HS-5 (cell line): ENCODE measurements at regions not wholly inside any gene's neighbourhood (a gene's known extent, or its start where the extent isn't known, plus 50 kb on each side); places are given as distances from the start of the nearest gene placed in this dataset.
"Not testable (repeated sequence)": the region's sequence is repeated elsewhere in the genome, so short reads cannot be mapped to it uniquely, and the experiment has no call there.

Experiments used
- DNase-seq: peaks from one replicate; pipeline ENCODE4 v3.0.0-alpha.2; 2012; ENCODE audit warnings: low read depth

DNA sequence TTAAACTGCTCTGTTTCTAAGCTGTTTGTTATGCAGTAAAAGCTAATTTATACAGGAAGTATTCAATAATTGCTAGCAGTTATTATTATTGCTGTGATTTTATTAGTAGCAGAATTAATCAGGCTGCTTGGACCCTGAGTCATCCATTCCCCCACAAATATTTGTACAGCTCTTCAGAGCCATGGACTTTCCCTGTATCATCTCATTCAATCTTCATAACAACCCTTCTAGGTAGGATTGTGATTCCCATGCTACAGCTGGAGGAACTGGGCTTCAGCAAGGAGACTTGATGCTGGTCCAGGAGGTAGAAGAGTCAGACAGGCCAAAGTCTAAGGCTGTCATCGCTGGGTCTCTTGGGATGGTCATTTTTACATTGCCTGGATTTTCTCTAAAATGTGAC, 208.3 kb downstream of the C16orf95 start:
- DNase-seq, result no peak

DNA sequence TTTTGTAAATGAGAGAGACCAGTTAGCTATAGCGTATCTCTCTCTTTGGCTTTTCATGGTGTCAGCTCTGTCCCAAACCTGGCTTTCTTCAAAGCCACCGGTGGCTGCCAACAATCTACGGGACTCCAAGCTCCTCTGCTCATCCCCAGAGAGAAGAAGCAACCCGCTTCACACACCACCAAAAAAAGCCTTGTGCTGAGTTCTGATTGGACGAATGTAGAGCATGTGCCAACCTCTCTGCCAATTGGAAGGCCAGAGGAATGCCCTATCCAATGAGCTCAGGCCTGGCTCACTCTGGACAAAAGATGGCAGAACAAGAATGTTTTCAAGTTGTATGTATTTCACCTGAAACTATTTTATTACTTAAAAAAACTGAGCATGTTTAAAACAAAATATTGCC, 202.4 kb downstream of the C16orf95 start:
- DNase-seq, result no peak

DNA sequence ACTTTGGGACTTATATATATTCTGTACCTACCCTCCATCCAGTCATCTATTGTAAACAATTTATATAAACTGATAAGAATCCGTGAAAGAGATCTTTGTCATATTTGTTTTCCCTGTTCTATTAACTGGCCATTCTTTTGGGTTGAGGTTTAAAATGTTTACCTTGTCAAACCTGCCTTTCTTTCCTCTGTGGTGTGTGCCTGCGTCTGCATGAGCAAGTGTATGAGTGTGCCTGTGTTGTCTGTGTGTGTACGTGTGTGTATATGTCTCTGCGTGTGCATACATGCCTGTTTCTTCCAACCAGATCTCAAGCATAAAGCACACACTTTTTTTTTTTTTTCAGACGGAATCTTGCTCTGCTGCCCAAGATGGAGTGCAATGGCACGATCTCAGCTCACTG, 201.5 kb downstream of the C16orf95 start:
- DNase-seq, result no peak

DNA sequence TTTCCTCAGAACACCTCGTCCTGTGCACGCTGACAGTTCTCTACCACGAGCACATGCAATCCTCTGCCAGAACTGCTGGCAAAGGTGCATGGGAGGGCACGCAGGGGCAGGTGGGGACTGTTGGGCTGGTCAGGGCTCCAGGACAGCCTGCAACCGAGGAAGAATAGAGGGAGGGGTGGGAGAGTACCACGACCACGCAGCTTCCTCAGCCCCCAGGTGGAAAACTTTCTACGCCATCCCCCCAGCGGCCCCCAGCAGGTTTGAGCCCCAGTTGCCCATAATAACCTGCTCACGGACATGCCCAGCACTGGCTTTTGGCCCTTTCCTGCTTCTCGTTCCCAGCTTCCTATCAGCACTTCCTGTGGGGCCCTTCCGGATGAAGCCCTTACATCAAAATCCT, 199.3 kb downstream of the C16orf95 start:
- no peak for DNase-seq

DNA sequence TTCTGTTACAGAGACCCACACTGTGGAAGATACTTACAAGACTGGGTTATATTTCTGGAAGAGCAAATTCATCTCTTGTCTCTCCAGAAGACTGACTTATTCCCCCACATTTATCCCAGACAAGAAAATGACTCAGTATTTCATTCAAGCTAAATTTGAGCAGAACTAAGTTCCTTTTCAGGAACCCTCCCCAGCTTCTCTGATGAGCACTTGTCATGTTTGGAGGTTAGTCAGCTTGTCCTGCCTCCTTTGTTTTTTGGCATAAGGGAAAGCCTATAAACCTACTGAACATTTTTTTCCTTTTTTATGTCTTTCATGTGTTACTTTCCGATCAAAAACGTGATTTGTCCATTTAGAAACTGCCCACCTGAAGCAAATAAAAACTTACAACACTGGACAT, 198.0 kb downstream of the C16orf95 start:
- no peak for DNase-seq

DNA sequence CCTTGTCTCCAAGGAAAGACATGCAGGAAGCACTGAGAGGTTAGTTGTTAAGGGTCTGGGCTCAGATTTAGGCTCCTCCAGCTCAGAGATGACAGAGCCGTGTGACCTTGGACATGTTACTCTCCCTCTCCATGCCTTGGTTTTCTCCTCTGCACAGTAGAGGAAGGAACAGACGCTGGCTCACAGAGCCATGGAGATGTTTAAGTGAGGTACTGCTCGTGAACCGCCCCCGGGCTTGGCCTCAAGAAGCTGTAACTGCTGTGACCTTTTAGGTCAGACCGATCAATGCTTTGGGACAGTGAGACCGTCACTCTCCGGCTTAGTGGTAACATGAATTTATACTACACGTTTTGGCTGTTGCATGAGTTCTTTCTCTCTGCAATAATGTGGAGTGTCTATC, 197.4 kb downstream of the C16orf95 start:
- DNase-seq, result no peak

DNA sequence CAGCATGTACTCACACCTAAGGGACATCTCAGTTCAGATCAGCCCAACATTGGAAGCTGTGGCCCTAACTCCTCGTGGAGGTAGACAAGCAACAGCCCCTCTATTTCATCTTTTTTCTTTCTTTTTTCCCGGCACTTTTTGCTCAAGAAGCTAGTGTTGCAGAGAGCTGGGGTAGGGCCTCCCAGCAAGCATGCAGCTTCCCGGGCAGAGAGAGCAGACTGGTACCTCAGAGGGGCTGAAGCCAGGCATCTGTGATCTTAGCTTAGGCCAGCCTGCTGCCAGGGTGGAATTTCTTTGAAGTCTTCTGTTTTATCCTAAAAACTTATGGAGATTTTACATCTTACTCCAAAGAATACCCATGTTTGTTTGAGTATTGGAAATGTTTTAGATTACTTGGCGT, 195.4 kb downstream of the C16orf95 start:
- DNase-seq, result no peak

DNA sequence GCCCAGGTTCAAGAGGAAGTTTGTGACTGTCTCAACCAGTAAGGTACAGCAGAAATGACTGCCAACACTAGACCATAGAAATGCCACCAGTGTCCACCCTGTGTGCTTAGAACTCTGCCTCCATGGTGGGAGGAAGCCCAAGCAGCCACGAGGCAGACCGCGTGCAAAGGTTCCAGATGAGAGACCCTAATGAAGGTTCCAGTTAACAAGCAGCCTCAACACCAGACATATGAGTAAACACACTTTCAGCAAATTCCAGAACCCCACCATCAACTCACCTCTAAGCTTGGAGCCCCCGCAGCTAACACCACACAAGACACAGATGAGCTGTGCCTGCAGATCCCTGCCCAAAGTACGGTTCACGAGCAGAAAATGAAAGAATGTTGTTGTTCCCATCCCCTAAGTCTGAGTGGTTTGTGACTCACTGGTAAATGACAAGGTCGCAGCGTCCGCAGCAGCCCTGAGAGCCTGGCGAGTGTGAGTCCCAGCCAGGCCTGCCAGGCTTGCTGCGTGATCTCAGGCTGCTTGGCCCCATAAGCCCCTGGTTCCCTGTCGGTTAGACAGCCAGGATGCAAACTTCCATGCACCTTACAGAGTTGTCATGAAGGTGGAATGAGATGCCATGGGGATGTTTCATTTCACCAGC, 193.7 kb downstream of the C16orf95 start:
- no peak for DNase-seq

DNA sequence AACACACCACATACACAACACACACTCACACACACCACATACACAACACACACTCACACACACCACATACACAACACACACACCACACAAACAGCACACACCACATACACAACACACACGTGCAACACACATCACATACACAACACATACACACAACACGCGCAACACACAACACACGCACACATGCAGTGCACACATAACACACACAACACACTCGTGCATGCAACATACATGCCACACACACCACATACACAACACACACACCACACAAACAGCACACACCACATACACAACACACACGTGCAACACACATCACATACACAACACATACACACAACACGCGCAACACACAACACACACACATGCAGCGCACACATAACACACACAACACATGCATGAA, 192.8 kb downstream of the C16orf95 start:
- DNase-seq, result not testable (repeated sequence)

DNA sequence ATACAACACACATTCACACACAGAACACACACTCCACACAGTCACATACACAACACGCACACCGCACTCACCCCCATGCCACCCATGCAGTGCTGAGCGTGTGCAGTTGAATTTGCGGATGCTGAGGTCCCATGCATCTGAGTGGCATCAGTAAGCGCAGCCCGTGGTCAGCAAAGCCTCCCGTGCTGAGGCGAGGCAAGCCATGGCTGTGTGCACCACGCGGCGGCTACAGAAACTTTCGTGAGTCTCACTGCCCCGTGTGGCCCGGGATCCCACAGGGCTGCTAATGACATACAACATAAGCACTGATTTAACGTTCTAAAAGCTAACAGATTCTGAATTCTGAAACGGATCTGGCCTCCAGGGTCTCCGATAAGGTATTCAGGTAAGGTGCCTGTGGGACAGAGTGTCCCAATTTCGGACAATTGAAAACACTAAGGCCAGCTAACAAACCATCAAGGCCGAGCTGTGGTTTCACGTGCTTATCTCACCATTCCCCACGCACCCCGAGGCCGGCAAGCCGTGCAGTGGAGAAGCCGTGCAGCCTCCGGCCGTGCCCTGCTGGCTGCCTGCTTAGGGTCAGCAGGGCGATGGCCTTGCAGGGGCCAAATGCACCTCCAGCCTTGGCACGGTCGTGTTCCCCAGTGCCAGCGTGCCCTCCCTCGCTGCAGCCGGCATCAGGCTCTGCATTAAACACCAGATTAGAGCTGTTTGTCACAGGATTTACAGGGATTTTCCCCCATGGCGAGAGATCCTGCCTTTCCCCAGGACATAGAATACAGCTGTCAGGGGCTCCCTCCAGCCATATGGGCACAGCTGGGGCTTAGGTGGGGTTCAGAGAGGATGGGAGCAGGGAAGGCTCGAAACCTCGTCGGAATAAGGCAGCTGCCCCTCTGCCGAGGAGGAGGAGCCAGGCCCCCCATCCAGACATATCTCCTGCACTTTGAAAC, 191.7 kb downstream of the C16orf95 start:
- DNase-seq, result no peak

DNA sequence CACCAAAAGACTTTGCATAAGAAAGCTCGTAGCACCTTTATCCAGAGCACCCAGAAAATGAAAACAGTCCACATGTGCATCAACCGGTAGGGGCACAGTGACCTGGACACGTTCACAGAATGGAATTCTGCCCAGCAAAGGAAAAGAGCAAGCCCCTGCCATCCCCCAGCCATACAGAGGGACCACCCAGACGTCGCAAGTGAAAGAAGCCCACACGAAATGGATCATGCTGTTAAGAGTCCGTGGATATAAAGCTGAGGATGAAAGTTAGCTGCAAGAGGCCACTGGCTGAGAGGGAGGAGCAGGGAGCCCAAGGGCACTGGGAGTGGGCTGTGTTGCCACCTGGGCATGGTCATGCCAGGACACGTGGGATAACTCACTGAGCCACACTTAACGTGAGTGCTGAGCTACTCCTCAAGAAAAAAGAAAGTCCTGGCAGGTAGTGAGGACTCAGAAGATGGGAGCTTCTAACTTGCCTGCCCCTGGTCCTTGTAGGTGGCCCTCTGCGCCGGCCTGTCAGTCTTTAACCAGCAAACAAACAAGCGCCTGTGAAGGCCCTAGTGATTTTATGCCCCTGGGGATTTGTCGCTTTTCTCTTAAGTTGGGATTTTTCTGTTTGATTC, 190.7 kb downstream of the C16orf95 start:
- DNase-seq, result no peak

DNA sequence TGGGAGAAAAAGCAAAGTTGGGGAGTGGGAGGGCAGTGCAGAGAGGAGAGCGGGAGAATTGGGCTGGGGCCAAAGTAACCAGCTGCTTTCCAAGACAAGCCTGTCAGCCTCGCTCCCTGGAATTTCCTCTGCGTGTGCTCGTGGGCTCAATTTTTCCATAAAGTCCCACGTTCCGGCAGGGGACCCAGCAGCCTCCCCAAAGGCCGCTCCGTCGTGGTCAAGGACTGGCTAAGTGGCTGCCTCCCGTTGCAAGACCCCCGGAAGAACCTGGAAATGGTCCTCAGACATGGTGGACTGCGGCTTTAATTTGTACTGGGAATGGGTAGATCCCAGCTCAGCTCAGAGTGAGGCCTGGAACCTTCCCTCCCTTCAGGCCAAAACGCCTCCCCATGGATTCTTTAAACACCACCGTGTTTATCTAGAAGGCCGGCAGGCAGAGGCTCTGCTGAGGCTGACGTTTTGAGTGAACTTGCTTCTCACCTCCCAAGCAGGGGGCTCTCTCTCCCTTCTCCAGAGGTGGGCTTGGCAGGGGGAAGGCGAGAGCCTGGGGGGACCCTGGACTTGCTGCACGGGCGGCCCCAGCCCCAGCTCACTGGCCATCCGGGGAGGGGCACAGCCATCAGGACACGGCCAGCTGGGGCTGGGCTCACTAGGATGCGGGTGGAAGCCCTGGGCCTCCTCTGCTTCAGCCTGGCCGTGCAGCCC, 190.0 kb downstream of the C16orf95 start:
- no peak for DNase-seq

DNA sequence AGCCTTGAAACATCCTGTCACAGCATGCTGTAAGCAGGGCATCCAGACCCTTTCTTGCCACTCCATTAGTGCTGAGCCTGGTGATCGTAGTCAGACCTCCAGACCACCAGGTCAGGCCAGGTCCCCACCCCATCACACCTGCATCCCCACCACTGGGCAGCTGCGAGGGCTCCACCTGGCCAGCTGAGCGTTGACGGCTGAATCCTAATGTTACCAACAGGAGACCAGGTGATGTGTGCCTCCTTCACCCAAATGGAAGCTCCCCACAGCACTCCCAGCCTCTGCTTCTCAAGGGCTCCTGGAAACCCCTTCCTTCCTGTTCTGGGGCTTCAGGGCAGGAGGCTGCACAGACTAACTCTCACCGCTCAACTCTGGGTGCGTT, 189.4 kb downstream of the C16orf95 start:
- DNase-seq, result no peak

DNA sequence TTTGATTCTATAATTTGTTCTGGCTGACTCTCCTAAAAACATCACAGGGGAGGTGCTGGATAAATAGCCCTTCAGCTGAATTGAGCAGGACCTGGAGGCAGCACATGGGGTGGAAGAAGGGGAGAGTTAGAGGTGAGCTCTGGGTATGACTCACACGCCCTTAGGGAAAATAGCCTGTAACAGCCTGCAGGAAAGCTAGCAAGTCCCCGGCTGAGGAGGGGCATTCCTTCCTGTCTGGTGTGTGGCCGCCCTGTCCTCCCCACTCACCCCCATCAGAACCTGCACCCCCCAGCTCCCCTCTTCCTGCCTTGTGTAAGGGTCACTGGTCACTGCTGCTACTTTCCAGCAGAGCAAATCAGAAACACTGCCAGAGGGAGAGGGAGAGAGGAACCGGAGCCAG, 187.4 kb downstream of the C16orf95 start:
- no peak for DNase-seq

DNA sequence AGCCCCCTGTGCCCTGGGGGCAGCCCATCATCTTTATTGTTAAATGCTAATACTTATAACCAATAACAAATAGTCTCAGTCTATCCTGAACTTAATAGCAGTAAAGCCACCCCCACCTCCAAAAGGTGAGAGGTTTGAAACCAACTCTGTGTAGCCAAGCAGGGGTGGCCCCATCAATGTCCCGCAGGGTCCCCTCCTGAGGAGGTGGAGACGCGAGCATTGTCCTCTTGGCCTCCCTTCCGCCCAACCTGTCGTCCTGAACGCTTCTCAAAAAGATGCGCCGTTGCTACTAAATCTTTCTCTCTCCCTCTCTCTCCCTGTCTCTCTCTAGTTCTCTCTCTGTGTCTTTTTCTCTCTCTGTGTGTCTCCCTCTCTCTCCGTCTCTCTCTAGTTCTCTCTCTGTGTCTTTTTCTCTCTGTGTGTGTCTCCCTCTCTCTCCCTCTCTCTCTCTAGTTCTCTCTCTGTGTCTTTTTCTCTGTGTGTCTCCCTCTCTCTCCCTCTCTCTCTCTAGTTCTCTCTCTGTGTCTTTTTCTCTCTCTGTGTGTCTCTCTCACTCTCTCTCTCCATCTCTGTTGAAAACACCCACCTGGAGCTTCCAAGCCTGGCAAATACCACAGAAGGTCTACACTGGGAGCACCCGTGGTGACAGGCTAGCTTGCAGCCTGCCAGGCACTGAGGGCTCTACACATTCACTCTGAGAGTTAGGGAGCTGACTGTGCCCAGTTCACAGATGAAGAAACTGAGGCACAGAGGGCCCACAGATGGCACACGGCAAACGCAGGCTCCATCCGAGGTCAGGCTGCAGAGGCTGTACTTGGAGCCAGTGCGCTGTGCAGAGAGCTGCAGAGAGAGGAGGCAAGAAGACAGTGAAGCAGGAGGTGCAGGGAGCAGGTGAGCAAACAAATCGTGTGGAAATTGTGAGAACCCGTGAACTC, 185.9 kb downstream of the C16orf95 start:
- no peak for DNase-seq

DNA sequence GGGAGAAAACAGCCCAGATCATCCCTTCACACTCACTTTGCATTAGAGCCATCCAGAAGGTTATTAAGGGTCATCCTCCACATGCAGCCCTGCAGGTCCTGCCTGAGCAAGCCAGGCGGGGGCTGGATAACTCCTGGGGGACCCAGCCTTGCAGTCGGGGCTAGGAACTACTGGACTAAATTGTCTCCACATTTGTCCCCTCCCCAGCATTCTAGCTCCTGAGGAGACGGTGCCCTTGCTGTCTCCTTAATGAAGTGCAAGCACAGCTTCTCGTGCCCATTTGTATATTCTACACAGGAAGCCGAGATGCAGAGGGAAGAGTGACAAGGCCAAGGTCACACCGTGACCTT, 185.2 kb downstream of the C16orf95 start:
- no peak for DNase-seq

DNA sequence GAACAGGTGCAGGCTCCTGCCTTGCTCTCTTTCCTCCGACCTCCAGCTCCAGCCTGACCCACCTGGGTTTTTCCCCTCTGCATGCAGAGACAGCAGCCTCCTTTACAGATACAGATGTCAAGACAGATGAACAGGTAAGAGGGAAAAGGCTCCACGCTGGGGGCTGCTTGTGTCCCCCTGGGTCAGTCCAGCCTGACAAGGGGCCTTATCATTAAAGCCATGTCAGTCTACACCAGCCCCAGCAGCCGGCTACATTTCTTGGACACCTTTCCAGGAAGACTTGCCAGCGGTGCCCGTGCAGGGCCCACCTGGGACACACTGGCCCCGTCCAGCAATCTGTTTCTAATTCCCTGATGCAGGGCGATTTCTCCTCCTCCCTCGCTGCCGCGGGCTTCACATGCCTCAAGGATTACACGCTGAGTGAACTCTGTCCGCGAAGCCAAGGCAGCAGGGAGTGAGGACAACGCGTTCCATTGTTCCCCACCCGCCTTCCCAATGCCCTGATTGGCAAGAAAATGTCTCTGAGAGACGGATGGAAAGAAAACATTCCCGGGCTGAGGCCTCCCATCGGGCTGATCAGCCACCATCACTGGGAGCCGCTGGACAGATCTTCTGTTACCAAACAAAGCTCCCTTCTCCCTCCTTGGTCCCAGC, 184.7 kb downstream of the C16orf95 start:
- no peak for DNase-seq

DNA sequence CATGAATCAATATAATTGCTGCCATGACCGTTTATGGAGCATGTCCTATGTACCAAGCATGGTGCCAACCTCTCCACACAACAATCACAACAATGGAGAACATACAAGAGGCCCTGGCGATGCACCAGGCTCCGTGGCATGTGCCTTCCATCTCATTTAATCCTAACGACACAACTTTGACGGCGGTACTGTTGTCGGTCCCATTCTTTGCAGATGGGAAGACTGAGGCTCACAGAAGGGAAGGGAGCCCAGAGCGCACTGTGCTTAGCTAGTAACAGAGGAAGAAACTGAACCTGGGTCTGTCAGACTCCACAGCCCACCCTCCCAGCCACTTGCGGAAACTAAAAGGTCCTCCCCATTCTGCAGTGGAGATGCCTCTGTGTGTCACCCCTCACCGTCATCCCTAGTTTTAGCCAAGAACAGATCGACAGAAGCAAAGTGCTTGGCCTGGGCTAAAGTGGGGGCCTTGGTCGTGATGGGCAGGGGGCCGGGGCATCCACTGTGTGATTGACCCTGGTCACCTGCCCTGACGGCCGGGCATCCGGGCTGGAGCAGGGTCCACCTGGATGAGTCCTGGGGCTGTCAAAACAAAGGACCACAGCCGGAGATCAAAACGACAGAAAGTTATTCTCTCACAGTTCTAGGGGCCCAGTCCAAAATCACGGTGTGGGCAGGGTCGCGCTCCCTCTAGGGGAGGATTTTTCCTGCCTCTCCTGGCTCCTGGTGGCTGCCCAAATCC, 183.9 kb downstream of the C16orf95 start:
- DNase-seq, result no peak

DNA sequence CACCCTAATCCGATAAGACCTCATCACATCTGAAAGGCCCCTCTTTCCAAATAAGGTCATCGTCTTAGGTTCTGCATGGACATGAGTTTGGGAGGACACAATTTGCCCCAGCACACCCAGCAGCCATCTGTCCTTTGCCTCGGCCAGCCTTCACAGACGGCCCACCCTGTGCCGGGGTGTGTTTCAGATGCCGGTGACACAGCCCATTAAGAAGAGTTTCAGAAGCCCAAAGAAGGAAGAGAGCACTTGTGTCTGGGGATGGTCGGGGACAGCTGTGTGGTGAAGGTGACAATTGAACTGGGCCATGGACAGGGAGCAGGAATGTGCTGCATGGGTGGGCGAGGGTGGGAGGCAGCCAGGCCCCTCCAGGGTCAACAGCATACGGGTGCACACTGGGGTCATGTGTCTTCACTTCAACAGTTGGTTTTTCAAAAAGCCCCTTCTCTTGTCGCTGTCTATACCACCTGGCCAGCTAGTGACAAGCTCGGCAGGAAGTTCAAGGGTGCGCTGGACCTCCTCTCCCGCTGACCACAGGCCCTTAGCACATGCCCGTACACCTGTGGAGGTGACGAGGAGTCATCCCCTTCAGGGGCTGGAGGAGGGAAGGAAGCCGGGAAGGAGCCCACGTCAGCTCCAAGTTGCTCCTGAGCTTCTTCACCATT, 183.1 kb downstream of the C16orf95 start:
- DNase-seq, result no peak

DNA sequence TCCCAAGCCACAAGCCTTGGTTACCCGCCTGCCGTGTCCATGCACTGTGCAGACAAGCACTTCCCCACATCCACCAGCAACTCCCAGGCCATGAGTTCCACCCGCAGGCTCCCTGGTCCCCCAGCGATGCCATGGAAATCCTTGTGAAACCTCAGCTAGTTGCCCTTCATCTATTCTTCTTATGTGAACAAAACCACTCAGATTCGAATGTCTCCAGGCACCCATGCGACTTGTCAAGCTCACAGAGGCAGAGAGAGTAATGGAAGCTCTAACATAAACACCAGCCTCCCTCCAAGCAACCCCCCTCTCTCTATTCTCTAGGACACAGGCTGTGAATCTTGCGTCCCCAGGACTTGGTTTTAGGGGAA, 182.6 kb downstream of the C16orf95 start:
- DNase-seq, result no peak
